ENCODE measurements at regions not wholly inside any gene's neighbourhood (a gene's known extent, or its start where the extent isn't known, plus 50 kb on each side); places are given as distances from the start of the nearest gene placed in this dataset.

DNA sequence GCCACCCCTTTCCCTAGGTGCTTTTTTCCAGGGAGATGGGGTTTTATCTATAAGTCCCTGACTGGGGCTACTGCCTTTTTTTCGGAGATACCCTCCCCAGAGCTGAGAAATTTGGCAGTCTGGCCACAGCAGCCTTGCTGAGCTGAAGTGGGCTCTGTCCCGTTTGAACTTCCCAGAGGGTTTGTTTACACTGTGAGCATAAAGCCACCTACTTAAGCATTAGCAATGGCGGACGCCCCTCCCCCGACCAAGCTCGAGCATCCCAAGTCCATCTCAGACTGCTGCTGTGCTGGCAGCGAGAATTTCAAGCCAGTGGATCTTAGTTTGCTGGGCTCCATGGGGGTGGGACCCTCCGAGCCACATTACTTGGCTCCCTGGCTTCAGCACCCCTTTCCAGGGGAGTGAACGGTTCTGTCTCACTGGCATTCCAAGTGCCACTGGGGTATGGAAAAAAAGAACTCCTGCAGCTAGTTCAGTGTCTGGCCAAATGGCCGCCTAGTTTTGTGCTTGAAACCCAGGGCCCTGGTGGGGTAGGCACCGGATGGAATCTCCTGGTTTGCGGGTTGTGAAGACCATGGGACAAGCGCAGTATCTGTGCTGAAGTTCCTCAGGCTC lies 456.4 kb upstream of the HTR2C start:
- TF ChIP-seq ZNF331 (CRISPR knock-in tag; IDR thresholded peaks at IDR 0.05; ENCODE audit: low read depth): no peak
- TF ChIP-seq, protein P1, sequence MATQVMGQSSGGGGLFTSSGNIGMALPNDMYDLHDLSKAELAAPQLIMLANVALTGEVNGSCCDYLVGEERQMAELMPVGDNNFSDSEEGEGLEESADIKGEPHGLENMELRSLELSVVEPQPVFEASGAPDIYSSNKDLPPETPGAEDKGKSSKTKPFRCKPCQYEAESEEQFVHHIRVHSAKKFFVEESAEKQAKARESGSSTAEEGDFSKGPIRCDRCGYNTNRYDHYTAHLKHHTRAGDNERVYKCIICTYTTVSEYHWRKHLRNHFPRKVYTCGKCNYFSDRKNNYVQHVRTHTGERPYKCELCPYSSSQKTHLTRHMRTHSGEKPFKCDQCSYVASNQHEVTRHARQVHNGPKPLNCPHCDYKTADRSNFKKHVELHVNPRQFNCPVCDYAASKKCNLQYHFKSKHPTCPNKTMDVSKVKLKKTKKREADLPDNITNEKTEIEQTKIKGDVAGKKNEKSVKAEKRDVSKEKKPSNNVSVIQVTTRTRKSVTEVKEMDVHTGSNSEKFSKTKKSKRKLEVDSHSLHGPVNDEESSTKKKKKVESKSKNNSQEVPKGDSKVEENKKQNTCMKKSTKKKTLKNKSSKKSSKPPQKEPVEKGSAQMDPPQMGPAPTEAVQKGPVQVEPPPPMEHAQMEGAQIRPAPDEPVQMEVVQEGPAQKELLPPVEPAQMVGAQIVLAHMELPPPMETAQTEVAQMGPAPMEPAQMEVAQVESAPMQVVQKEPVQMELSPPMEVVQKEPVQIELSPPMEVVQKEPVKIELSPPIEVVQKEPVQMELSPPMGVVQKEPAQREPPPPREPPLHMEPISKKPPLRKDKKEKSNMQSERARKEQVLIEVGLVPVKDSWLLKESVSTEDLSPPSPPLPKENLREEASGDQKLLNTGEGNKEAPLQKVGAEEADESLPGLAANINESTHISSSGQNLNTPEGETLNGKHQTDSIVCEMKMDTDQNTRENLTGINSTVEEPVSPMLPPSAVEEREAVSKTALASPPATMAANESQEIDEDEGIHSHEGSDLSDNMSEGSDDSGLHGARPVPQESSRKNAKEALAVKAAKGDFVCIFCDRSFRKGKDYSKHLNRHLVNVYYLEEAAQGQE (IDR thresholded peaks at IDR 0.05; ENCODE audit: unreplicated experiment): no peak
- no peak for TF ChIP-seq ZNF114 (CRISPR knock-in tag; IDR thresholded peaks at IDR 0.05)
- TF ChIP-seq, protein P2, sequence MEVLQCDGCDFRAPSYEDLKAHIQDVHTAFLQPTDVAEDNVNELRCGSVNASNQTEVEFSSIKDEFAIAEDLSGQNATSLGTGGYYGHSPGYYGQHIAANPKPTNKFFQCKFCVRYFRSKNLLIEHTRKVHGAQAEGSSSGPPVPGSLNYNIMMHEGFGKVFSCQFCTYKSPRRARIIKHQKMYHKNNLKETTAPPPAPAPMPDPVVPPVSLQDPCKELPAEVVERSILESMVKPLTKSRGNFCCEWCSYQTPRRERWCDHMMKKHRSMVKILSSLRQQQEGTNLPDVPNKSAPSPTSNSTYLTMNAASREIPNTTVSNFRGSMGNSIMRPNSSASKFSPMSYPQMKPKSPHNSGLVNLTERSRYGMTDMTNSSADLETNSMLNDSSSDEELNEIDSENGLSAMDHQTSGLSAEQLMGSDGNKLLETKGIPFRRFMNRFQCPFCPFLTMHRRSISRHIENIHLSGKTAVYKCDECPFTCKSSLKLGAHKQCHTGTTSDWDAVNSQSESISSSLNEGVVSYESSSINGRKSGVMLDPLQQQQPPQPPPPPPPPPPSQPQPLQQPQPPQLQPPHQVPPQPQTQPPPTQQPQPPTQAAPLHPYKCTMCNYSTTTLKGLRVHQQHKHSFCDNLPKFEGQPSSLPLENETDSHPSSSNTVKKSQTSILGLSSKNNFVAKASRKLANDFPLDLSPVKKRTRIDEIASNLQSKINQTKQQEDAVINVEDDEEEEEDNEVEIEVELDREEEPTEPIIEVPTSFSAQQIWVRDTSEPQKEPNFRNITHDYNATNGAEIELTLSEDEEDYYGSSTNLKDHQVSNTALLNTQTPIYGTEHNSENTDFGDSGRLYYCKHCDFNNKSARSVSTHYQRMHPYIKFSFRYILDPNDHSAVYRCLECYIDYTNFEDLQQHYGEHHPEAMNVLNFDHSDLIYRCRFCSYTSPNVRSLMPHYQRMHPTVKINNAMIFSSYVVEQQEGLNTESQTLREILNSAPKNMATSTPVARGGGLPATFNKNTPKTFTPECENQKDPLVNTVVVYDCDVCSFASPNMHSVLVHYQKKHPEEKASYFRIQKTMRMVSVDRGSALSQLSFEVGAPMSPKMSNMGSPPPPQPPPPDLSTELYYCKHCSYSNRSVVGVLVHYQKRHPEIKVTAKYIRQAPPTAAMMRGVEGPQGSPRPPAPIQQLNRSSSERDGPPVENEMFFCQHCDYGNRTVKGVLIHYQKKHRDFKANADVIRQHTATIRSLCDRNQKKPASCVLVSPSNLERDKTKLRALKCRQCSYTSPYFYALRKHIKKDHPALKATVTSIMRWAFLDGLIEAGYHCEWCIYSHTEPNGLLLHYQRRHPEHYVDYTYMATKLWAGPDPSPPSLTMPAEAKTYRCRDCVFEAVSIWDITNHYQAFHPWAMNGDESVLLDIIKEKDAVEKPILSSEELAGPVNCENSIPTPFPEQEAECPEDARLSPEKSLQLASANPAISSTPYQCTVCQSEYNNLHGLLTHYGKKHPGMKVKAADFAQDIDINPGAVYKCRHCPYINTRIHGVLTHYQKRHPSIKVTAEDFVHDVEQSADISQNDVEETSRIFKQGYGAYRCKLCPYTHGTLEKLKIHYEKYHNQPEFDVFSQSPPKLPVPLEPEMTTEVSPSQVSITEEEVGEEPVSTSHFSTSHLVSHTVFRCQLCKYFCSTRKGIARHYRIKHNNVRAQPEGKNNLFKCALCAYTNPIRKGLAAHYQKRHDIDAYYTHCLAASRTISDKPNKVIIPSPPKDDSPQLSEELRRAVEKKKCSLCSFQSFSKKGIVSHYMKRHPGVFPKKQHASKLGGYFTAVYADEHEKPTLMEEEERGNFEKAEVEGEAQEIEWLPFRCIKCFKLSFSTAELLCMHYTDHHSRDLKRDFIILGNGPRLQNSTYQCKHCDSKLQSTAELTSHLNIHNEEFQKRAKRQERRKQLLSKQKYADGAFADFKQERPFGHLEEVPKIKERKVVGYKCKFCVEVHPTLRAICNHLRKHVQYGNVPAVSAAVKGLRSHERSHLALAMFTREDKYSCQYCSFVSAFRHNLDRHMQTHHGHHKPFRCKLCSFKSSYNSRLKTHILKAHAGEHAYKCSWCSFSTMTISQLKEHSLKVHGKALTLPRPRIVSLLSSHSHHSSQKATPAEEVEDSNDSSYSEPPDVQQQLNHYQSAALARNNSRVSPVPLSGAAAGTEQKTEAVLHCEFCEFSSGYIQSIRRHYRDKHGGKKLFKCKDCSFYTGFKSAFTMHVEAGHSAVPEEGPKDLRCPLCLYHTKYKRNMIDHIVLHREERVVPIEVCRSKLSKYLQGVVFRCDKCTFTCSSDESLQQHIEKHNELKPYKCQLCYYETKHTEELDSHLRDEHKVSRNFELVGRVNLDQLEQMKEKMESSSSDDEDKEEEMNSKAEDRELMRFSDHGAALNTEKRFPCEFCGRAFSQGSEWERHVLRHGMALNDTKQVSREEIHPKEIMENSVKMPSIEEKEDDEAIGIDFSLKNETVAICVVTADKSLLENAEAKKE (CRISPR knock-in tag; IDR thresholded peaks at IDR 0.05): no peak
- TF ChIP-seq EZH2 (IDR thresholded peaks at IDR 0.05; ENCODE audit: low read depth, unreplicated experiment): no peak
- no peak for TF ChIP-seq STAT1 (IDR thresholded peaks at IDR 0.05; ENCODE audit: unreplicated experiment)
- TF ChIP-seq, protein P3, sequence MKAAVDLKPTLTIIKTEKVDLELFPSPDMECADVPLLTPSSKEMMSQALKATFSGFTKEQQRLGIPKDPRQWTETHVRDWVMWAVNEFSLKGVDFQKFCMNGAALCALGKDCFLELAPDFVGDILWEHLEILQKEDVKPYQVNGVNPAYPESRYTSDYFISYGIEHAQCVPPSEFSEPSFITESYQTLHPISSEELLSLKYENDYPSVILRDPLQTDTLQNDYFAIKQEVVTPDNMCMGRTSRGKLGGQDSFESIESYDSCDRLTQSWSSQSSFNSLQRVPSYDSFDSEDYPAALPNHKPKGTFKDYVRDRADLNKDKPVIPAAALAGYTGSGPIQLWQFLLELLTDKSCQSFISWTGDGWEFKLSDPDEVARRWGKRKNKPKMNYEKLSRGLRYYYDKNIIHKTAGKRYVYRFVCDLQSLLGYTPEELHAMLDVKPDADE (IDR thresholded peaks at IDR 0.05): no peak
- no peak for TF ChIP-seq NANOG (IDR thresholded peaks at IDR 0.05; ENCODE audit: borderline replicate concordance)
- TF ChIP-seq EZH2phosphoT487 (IDR thresholded peaks at IDR 0.05; ENCODE audit: unreplicated experiment): no peak
- TF ChIP-seq POLR2AphosphoS5 (IDR thresholded peaks at IDR 0.05; ENCODE audit: low read depth): no peak
- TF ChIP-seq CREB1 (CRISPR knock-in tag; IDR thresholded peaks at IDR 0.05; ENCODE audit: low read depth): no peak
- no peak for TF ChIP-seq JUNB (IDR thresholded peaks at IDR 0.05; ENCODE audit: unreplicated experiment)
- TF ChIP-seq, protein P4, sequence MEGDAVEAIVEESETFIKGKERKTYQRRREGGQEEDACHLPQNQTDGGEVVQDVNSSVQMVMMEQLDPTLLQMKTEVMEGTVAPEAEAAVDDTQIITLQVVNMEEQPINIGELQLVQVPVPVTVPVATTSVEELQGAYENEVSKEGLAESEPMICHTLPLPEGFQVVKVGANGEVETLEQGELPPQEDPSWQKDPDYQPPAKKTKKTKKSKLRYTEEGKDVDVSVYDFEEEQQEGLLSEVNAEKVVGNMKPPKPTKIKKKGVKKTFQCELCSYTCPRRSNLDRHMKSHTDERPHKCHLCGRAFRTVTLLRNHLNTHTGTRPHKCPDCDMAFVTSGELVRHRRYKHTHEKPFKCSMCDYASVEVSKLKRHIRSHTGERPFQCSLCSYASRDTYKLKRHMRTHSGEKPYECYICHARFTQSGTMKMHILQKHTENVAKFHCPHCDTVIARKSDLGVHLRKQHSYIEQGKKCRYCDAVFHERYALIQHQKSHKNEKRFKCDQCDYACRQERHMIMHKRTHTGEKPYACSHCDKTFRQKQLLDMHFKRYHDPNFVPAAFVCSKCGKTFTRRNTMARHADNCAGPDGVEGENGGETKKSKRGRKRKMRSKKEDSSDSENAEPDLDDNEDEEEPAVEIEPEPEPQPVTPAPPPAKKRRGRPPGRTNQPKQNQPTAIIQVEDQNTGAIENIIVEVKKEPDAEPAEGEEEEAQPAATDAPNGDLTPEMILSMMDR (conservative IDR thresholded peaks at IDR 0.05; ENCODE audit: low read depth in 2 of 2): no peak
- no peaks in the 10 kb centered on the region for H3F3A ChIP-seq (replicated peaks; ENCODE audit: low read depth)
- DNase-seq (ENCODE audit: low spot score) (peak; percentile 54), ATAC-seq (peak; percentile 51)
- no peaks in the 10 kb centered on the region for H3K27me3 ChIP-seq (ENCODE audit: insufficient read depth)
- no peak overlapping the region for H2AFZ ChIP-seq
- H3K36me3 Mint-ChIP-seq (ENCODE audit: low read depth): no peaks in the 10 kb centered on the region; the same call in 2 of the 3 replicates
- no peaks in the 10 kb centered on the region for H3K79me2 ChIP-seq (replicated peaks; ENCODE audit: insufficient read depth)
- H3K27ac ChIP-seq (ENCODE audit: low read depth): no peak overlapping the region
- no peaks in the 10 kb centered on the region for H4K20me1 ChIP-seq (replicated peaks; ENCODE audit: insufficient read depth)
- no peak overlapping the region for H3K4me3 Mint-ChIP-seq
- H3K27ac Mint-ChIP-seq: no peak overlapping the region
- 0 out of 2 replicates have a peak overlapping the region, but pooled peaks have one; percentile 26 for H3K4me2 ChIP-seq
- no peaks in the 10 kb centered on the region; the same call in 2 of the 3 replicates for H3K4me1 Mint-ChIP-seq
- no peaks in the 10 kb centered on the region for H3K4me1 ChIP-seq (ENCODE audit: insufficient read depth)
- H3K9me3 Mint-ChIP-seq: no peaks in the 10 kb centered on the region; the same call in 2 of the 3 replicates
- H3K36me3 ChIP-seq (ENCODE audit: insufficient read depth): no peaks in the 10 kb centered on the region
- H3K4me3 ChIP-seq: no peak overlapping the region
- H3K9me2 ChIP-seq (ENCODE audit: insufficient read depth): no peaks in the 10 kb centered on the region
- peaks cover 2% of the 10 kb centered on the region for H3K27me3 Mint-ChIP-seq (ENCODE audit: insufficient read depth, low read depth, poor library complexity)

Data from GM23338 (cell line).